Right lobe of liver (tissue), 4 donors: ENCODE measurements at regions not wholly inside any gene's neighbourhood (a gene's known extent, or its start where the extent isn't known, plus 50 kb on each side); places are given as distances from the start of the nearest gene placed in this dataset.

ENCODE experiments used
- CTCF ChIP-seq, 4 donors: fragments of 200-600 bp in 3 of 4; fragments of 450-650 bp in 1 of 4; IDR thresholded peaks; one replicate each; pipeline versions ENCODE4 v1.5.1 to v1.8.0; 2016 to 2022; ENCODE audit warnings: antibody characterized with exemption in 4 of 4, mild to moderate bottlenecking in 2 of 4
- POLR2A ChIP-seq: fragments of 450-650 bp; IDR thresholded peaks from one replicate; pipeline ENCODE4 v1.6.1; 2017; ENCODE audit warnings: antibody characterized with exemption, mild to moderate bottlenecking
- donor health status: DM: no; HTN: no; CAD: no.
- donor health status: DM: no; HTN: no; CAD: no.
- donor health status: DM: no; HTN: yes; CAD: no.

- TF ChIP-seq POLR2A (no peak), CTCF (IDR thresholded peaks at IDR 0.05) (no peak)
These were observed 93.0 kb upstream of the DOK5 start for GRCh38 chr20:54382419-54382818.
